GM13976 (cell line): ENCODE measurements at regions not wholly inside any gene's neighbourhood (a gene's known extent, or its start where the extent isn't known, plus 50 kb on each side); places are given as distances from the start of the nearest gene placed in this dataset.
"Not testable (repeated sequence)": the region's sequence is repeated elsewhere in the genome, so short reads cannot be mapped to it uniquely, and the experiment has no call there.

Experiments used
- DNase-seq: peaks from one replicate; pipeline ENCODE4 v3.0.0; 2012; ENCODE audit warnings: low spot score
- CTCF ChIP-seq: IDR thresholded peaks from 2 replicates; pipeline ENCODE4 v1.5.1; 2012; ENCODE audit warnings: borderline replicate concordance, mild to moderate bottlenecking; ENCODE audit not compliant: insufficient read depth; ENCODE audit errors: extremely low read depth, missing control alignments, control extremely low read depth
- in situ Hi-C: fragments of 300-500 bp; cut with MboI; formaldehyde crosslinking; loops from one replicate; pipeline ENCODE4 v1.12.0; 2022; ENCODE audit warnings: low sequenced_read_pairs, mixed read lengths, inconsistent platforms; ENCODE audit not compliant: unreplicated experiment

DNA sequence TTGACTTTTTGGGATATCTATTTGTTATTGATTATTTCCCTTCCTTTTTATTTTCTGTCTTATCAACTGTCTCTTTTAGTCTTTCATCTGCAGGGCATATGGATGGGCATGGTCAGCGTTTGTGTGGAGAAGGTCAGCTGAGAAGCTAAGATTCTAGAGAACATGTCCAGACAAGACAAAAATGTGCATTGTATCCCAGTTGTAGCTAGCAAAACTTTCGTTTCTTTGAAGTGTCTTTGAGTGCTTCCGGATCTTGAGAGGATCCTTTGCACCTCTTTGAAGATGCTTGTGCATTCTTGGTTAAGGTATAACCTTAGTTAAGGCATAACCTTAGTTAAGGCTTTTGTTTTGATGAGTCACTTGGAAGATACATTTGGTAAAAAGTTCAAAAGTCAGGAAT is 329.9 kb upstream of the LRRC4C start:
- no peak for DNase-seq
- no peak for TF ChIP-seq CTCF
- in situ Hi-C loops, result no loop called here

DNA sequence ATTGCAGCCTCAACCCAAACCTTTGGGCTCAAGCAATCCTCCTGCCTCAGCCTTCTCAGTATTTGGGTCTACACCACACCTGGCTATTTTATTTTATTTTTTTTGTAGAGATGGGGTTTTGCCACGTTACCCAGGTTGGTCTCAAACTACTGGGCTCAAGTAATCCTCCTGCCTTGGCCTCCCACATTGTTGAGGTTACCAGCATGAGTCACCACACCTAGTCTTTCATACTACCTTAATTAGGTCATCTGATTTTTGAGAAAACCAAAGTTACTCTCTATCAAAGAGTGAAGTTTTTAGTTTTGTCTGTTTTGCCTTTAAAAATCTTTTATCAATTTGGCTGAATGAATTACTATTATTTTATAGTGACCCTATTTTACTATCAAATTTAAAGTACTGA is 335.6 kb upstream of the LRRC4C start:
- DNase-seq, result no peak
- no peak for TF ChIP-seq CTCF
- in situ Hi-C loops, result no loop called here

DNA sequence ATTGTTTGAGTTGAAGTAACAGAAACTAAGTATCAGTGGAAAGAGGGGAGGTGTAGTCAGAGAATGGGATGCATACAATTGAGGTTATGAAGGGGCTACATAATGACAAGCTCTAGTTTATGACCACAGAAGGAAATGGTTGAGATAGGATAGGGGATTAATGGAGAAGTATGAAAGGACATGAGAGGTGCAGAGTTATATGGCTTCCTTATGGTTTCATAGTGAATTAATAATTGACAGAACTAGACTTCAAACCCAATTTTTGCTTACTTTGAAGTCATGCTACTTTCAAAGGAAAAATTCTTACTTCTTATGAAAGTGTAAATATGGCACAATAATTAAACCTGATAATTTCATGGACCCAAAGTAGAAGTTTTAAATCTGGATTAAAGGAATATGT is 340.3 kb upstream of the LRRC4C start:
- in situ Hi-C loops, result no loop called here
- no peak for DNase-seq
- no peak for TF ChIP-seq CTCF

- in situ Hi-C loops, result no loop called here
- no peak for DNase-seq
- TF ChIP-seq CTCF, result no peak
Measured at GRCh38 chr11:41803895-41804294, 344.4 kb upstream of the LRRC4C start.

GRCh38 chr11:41816396-41816795 is 356.9 kb upstream of the LRRC4C start:
- in situ Hi-C loops, result no loop called here
- TF ChIP-seq CTCF, result no peak
- DNase-seq, result no peak

DNA sequence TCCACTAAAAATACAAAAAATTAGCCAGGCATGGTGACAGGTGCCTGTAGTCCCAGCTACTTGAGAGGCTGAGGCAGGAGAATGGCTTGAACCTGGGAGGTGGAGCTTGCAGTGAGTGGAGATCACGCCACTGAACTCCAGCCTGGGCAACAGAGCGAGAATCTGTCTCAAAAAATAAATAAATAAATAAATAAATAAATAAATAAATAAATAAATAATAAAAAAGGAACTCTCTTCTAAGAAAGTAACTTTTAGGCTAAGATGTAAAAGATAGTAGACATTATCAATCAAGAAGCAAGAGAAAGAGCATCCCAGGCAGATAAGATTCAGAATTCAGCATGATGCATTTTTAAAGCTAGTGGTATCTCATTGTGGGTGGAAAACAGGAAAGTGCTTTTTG is 364.8 kb upstream of the LRRC4C start:
- DNase-seq, in situ Hi-C loops: not testable (repeated sequence)

GRCh38 chr11:41826085-41826484 is 366.6 kb upstream of the LRRC4C start:
- in situ Hi-C loops, result no loop called here
- DNase-seq, result no peak
- no peak for TF ChIP-seq CTCF
